ENCODE measurements at regions not wholly inside any gene's neighbourhood (a gene's known extent, or its start where the extent isn't known, plus 50 kb on each side); places are given as distances from the start of the nearest gene placed in this dataset.
"Not testable (repeated sequence)": the region's sequence is repeated elsewhere in the genome, so short reads cannot be mapped to it uniquely, and the experiment has no call there.

GRCh38 chr11:129644326-129644725 is 171.3 kb upstream of the TMEM45B start:
- Histone ChIP-seq H3K27ac (ENCODE audit: low read length) (no peak overlapping the region), H3K9me3 (ENCODE audit: control insufficient read depth, insufficient read depth, low read depth, low read length) (no peaks in the 10 kb centered on the region; the same call in 1 of the 2 replicates), H3K4me3 (ENCODE audit: low read depth in 2 of 2, low read length in 2 of 2) (no peak overlapping the region), H3K4me1 (ENCODE audit: control insufficient read depth, insufficient read depth, low read length) (peaks cover 7% of the 10 kb centered on the region), H3K27me3 (ENCODE audit: control insufficient read depth, insufficient read depth, low read length) (no peaks in the 10 kb centered on the region), H3K36me3 (ENCODE audit: control insufficient read depth, insufficient read depth, low read length) (no peaks in the 10 kb centered on the region)
- DNase-seq (ENCODE audit: low read depth, low spot score): no peak
- intact Hi-C loops (cut with micrococcal nuclease; ENCODE audit: unreplicated experiment) (no loop called here), in situ Hi-C loops (cut with HindIII; ENCODE audit: low pct_unique_long_range_greater_than_20kb, low sequenced_read_pairs) (no loop called here)
- no peak for ATAC-seq
- no peak for TF ChIP-seq REST (IDR thresholded peaks at IDR 0.05; ENCODE audit: insufficient read depth in 1 of 2, low read depth in 2 of 2, low read length in 1 of 2)
- TF ChIP-seq CTCF (IDR thresholded peaks at IDR 0.05): 0 out of 2 replicates have a peak, but pooled peaks have one; percentile 4
- no TSS peak for BruUV-seq (replicated peaks)
- ChIA-PET CTCF (interaction anchor here (0.6 kb wide), 1 partner anchor 19 kb away, joined by 7 read pairs; no protein-coding TSS in a partner anchor), POLR2A (no interaction called here)

- Histone ChIP-seq H3K4me1 (ENCODE audit: control insufficient read depth, insufficient read depth, low read length) (no peaks in the 10 kb centered on the region), H3K27ac (ENCODE audit: low read length) (no peak overlapping the region), H3K9me3 (ENCODE audit: control insufficient read depth, insufficient read depth, low read depth, low read length) (no peaks in the 10 kb centered on the region; the same call in 1 of the 2 replicates), H3K27me3 (ENCODE audit: control insufficient read depth, insufficient read depth, low read length) (no peaks in the 10 kb centered on the region), H3K4me3 (ENCODE audit: low read depth in 2 of 2, low read length in 2 of 2) (no peak overlapping the region), H3K36me3 (ENCODE audit: control insufficient read depth, insufficient read depth, low read length) (no peaks in the 10 kb centered on the region)
- no TSS peak for BruUV-seq (replicated peaks)
- intact Hi-C loops (cut with micrococcal nuclease; ENCODE audit: unreplicated experiment) (no loop called here), in situ Hi-C loops (cut with HindIII; ENCODE audit: low pct_unique_long_range_greater_than_20kb, low sequenced_read_pairs) (no loop called here)
- CTCF ChIA-PET: interaction anchor here (0.7 kb wide), 1 partner anchor 34 kb away, joined by 5 read pairs; no protein-coding TSS in a partner anchor
- ATAC-seq: no peak
- DNase-seq (ENCODE audit: low read depth, low spot score): no peak
- TF ChIP-seq POLR2AphosphoS5 (IDR thresholded peaks at IDR 0.05; ENCODE audit: low read depth, low read length): no peak
- no peak for TF ChIP-seq REST (IDR thresholded peaks at IDR 0.05; ENCODE audit: insufficient read depth in 1 of 2, low read depth in 2 of 2, low read length in 1 of 2)
- no peak for TF ChIP-seq SIN3A (IDR thresholded peaks at IDR 0.05; ENCODE audit: borderline replicate concordance, insufficient read depth, low read depth, low read length)
- no peak for TF ChIP-seq TCF7L2 (IDR thresholded peaks at IDR 0.05; ENCODE audit: low read depth, low read length)
- no peak for TF ChIP-seq CTCF (IDR thresholded peaks at IDR 0.05)
- POLR2A ChIA-PET: no interaction called here
Observed at GRCh38 chr11:129645943-129646342, 169.7 kb upstream of the TMEM45B start.

GRCh38 chr11:129650044-129650443 is 165.6 kb upstream of the TMEM45B start:
- CTCF ChIA-PET: not testable (repeated sequence)

More at GRCh38 chr11:129650044-129650443, 165.6 kb upstream of the TMEM45B start:
- in situ Hi-C loops (cut with HindIII; ENCODE audit: low pct_unique_long_range_greater_than_20kb, low sequenced_read_pairs); H3K4me1 ChIP-seq (ENCODE audit: control insufficient read depth, insufficient read depth, low read length); H3K36me3 ChIP-seq (ENCODE audit: control insufficient read depth, insufficient read depth, low read length); intact Hi-C loops (cut with micrococcal nuclease; ENCODE audit: unreplicated experiment); H3K9me3 ChIP-seq (ENCODE audit: control insufficient read depth, insufficient read depth, low read depth, low read length); H3K27ac ChIP-seq (ENCODE audit: low read length); BruUV-seq (replicated peaks); DNase-seq (ENCODE audit: low read depth, low spot score); H3K4me3 ChIP-seq (ENCODE audit: low read depth in 2 of 2, low read length in 2 of 2); H3K27me3 ChIP-seq (ENCODE audit: control insufficient read depth, insufficient read depth, low read length); ATAC-seq; POLR2A ChIA-PET: not testable (repeated sequence)
